SK-N-SH (cell line): ENCODE measurements at regions not wholly inside any gene's neighbourhood (a gene's known extent, or its start where the extent isn't known, plus 50 kb on each side); places are given as distances from the start of the nearest gene placed in this dataset.

Experiments
- CTCF ChIA-PET: fragments of 300-600, 350-600 bp; formaldehyde crosslinking; extraction: SDS; loops from one replicate; lab custom pipeline; 2021; lab: Yijun Ruan, JAX
- POLR2A ChIA-PET: fragments of 350-600 bp; sonication (Branson Sonifier 250); formaldehyde crosslinking; extraction: SDS; loops from one replicate; lab custom pipeline; 2020; ENCODE audit warnings: antibody characterized with exemption, inconsistent platforms; lab: Yijun Ruan, JAX
- DNase-seq: peaks from one replicate; pipeline ENCODE4 v3.0.0; 2012
- H2AFZ ChIP-seq: fragments of 200-600 bp; sonication (generic); 2 replicates; pipeline ENCODE4 v1.8.1; 2016; ENCODE audit warnings: antibody characterized with exemption, mild to moderate bottlenecking, low read depth
- H3F3A ChIP-seq: fragments of 200-600 bp; sonication (generic); replicated peaks from 2 replicates; pipeline ENCODE3; 2016; ENCODE audit warnings: antibody characterized with exemption, mild to moderate bottlenecking; ENCODE audit not compliant: insufficient read depth
- H3K27ac ChIP-seq, 2 experiments: fragments of 200-500 bp in 1 of 2; fragments of 200-600 bp in 1 of 2; sonication (Bioruptor generic) in 1 of 2; sonication (generic), shearing (Covaris generic) in 1 of 2; 2 replicates each; pipeline versions ENCODE4 v1.5.1 to v1.6.1; 2014 to 2016; ENCODE audit warnings: low read depth in 2 of 2, inconsistent platforms in 1 of 2, low read length in 1 of 2, mild to moderate bottlenecking in 1 of 2, mixed read lengths in 1 of 2
- H3K27me3 ChIP-seq: fragments of 200-600 bp; sonication (generic), shearing (Covaris generic); 2 replicates; pipeline ENCODE4 v1.6.1; 2016; ENCODE audit warnings: mixed run types; ENCODE audit not compliant: insufficient read depth
- H3K36me3 ChIP-seq, 2 experiments: fragments of 200-500 bp in 1 of 2; fragments of 200-600 bp in 1 of 2; sonication (Bioruptor generic) in 1 of 2; sonication (generic) in 1 of 2; replicated peaks in 1 of 2; 2 replicates each; pipeline versions ENCODE3 to v1.5.1; 2014 to 2016; ENCODE audit warnings: low read length in 1 of 2, mild to moderate bottlenecking in 1 of 2; ENCODE audit not compliant: insufficient read depth in 2 of 2, control insufficient read depth in 1 of 2
- H3K4me1 ChIP-seq, 2 experiments: fragments of 200-500 bp in 1 of 2; fragments of 200-600 bp in 1 of 2; sonication (Bioruptor generic) in 1 of 2; sonication (generic), shearing (Covaris generic) in 1 of 2; 2 replicates each; pipeline versions ENCODE4 v1.5.1 to v1.6.1; 2014 to 2016; ENCODE audit warnings: low read depth in 1 of 2, low read length in 1 of 2, mixed run types in 1 of 2; ENCODE audit not compliant: insufficient read depth in 2 of 2, control insufficient read depth in 1 of 2
- H3K4me2 ChIP-seq: fragments of 200-600 bp; sonication (generic), shearing (Covaris generic); 2 replicates; pipeline ENCODE4 v1.6.1; 2017; ENCODE audit warnings: mixed run types
- H3K4me3 ChIP-seq, 2 experiments: fragments of 200-500 bp in 1 of 2; fragments of 200-600 bp in 1 of 2; sonication (Bioruptor generic) in 1 of 2; sonication (generic), shearing (Covaris generic) in 1 of 2; 2 replicates each; pipeline versions ENCODE4 v1.5.1 to v1.8.1; 2014 to 2016; ENCODE audit warnings: low read depth in 2 of 2, inconsistent platforms in 1 of 2, low read length in 1 of 2, mild to moderate bottlenecking in 1 of 2, mixed read lengths in 1 of 2, moderate library complexity in 1 of 2
- H3K79me2 ChIP-seq: fragments of 200-600 bp; sonication (generic); 2 replicates; pipeline ENCODE4 v1.8.1; 2017; ENCODE audit warnings: mild to moderate bottlenecking; ENCODE audit not compliant: insufficient read depth
- H3K9ac ChIP-seq: fragments of 200-600 bp; sonication (generic); 2 replicates; pipeline ENCODE4 v1.6.1; 2017; ENCODE audit warnings: mixed run types
- H3K9me2 ChIP-seq: fragments of 200-600 bp; sonication (generic); 2 replicates; pipeline ENCODE4 v1.6.1; 2017; ENCODE audit warnings: mixed run types
- H3K9me3 ChIP-seq: fragments of 200-600 bp; sonication (generic); 2 replicates; pipeline ENCODE4 v1.6.1; 2017; ENCODE audit warnings: mixed run types, mild to moderate bottlenecking, moderate library complexity
- H4K20me1 ChIP-seq: fragments of 200-600 bp; sonication (generic); 2 replicates; pipeline ENCODE4 v1.6.1; 2017; ENCODE audit warnings: mild to moderate bottlenecking, mixed run types; ENCODE audit not compliant: insufficient read depth
- CHD2 ChIP-seq: fragments of 150-350 bp; IDR thresholded peaks from 2 replicates; pipeline ENCODE4 v1.6.1; 2018; ENCODE audit warnings: low read length; ENCODE audit not compliant: partially characterized antibody
- ELF1 ChIP-seq: IDR thresholded peaks from 2 replicates; pipeline ENCODE4 v1.4.0; 2012
- EP300 ChIP-seq, 2 experiments: IDR thresholded peaks; 2 replicates each; pipeline versions ENCODE4 v1.4.0 to v1.6.1; 2012; ENCODE audit warnings: borderline replicate concordance in 1 of 2, low read depth in 1 of 2, low read length in 1 of 2
- FOXJ3 ChIP-seq: sonication (generic); formaldehyde crosslinking; IDR thresholded peaks from 2 replicates; pipeline ENCODE4 v1.5.1; 2020; ENCODE audit warnings: mild to moderate bottlenecking, missing genetic modification reagents
- GABPA ChIP-seq: IDR thresholded peaks from 2 replicates; pipeline ENCODE4 v1.4.0; 2012; ENCODE audit warnings: low read depth, mild to moderate bottlenecking
- GATA2 ChIP-seq: sonication (generic); formaldehyde crosslinking; IDR thresholded peaks from 2 replicates; pipeline ENCODE4 v1.5.0; 2020; ENCODE audit warnings: mild to moderate bottlenecking, missing genetic modification reagents
- MXI1 ChIP-seq: IDR thresholded peaks from 2 replicates; pipeline ENCODE4 v1.6.1; 2012; ENCODE audit warnings: mild to moderate bottlenecking, low read depth, low read length, improper control_type of control experiment
- RAD21 ChIP-seq: IDR thresholded peaks from 2 replicates; pipeline ENCODE4 v1.6.1; 2012; ENCODE audit warnings: mild to moderate bottlenecking, low read length
- SMC3 ChIP-seq: IDR thresholded peaks from 2 replicates; pipeline ENCODE4 v1.6.1; 2012; ENCODE audit warnings: low read depth, low read length, improper control_type of control experiment
- TAF1 ChIP-seq: IDR thresholded peaks from 2 replicates; pipeline ENCODE4 v1.6.1; 2012; ENCODE audit warnings: low read depth, mild to moderate bottlenecking, low read length, moderate library complexity, borderline replicate concordance
- YY1 ChIP-seq: IDR thresholded peaks from 2 replicates; pipeline ENCODE4 v1.4.0; 2012; ENCODE audit warnings: low read depth, mild to moderate bottlenecking
- WGBS: methylation state at CpG from one replicate; pipeline ENCODE4 v1.1.6; 2017; ENCODE audit warnings: low lambda C conversion rate; 5-methylcytosine and 5-hydroxymethylcytosine counted together
- TF ChIP-seq, protein P1 (sequence below): IDR thresholded peaks from 2 replicates; pipeline ENCODE4; 2012
- TF ChIP-seq, protein P2 (sequence below): IDR thresholded peaks from 2 replicates; pipeline ENCODE4 v1.6.1; 2012; ENCODE audit warnings: mild to moderate bottlenecking, low read depth, low read length, moderate library complexity
- TF ChIP-seq, protein P3 (sequence below): fragments of 150-350 bp; IDR thresholded peaks from 2 replicates; pipeline ENCODE4 v1.6.1; 2016; ENCODE audit warnings: mild to moderate bottlenecking, low read depth, low read length
- TF ChIP-seq, protein P4 (sequence below): IDR thresholded peaks from 2 replicates; pipeline ENCODE4 v1.4.0; 2012; ENCODE audit warnings: low read depth

DNA sequence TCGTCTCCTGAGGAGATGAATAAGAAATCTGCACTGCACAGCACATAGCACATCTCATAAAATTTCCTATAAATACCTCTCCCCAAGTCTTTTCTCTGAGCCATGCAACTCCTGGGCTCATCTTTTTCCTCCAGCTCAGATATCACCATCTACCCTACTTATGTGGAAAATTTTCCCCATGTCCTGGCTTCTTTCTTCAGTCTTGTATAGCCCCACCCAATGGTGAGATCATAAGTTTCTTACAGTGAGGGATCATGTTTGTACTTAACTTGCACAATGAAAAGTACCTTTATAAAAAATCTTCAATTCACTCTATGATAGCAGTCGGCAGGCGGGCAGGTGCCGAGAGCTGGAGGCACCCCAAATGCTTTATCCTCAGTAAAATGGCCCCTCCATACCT lies 198.6 kb upstream of the S100G start (continued):
- no peak for TF ChIP-seq SMC3
- no peak for TF ChIP-seq FOXJ3 (CRISPR knock-in tag)
- no peak for TF ChIP-seq GABPA
- TF ChIP-seq, protein P1, sequence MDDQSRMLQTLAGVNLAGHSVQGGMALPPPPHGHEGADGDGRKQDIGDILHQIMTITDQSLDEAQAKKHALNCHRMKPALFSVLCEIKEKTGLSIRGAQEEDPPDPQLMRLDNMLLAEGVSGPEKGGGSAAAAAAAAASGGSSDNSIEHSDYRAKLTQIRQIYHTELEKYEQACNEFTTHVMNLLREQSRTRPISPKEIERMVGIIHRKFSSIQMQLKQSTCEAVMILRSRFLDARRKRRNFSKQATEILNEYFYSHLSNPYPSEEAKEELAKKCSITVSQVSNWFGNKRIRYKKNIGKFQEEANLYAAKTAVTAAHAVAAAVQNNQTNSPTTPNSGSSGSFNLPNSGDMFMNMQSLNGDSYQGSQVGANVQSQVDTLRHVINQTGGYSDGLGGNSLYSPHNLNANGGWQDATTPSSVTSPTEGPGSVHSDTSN: no peak

DNA sequence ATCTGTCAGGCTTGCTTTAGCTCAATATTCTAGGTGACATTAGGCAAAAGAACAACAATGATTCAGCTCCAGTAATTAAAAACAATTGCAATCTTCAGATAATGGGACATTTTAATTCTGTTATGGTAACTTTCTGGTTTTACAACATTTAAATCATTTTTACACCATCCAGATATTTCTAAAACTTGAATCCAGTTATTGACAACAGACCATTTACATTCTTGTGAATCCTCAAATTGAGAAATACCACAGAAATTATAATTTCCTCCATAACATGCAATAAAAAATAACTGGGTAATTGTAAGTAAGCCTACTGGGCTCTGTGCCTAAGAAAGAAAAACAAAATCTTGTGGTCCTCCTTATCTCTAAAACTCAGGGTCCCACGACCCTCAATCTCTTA lies 195.0 kb upstream of the S100G start:
- no peak overlapping the region for H3K4me3 ChIP-seq
- H4K20me1 ChIP-seq: no peaks in the 10 kb centered on the region
- no peaks in the 10 kb centered on the region for H3K36me3 ChIP-seq
- ChIA-PET CTCF (no interaction called here), POLR2A (no interaction called here)
- H3K9me2 ChIP-seq: no peaks in the 10 kb centered on the region
- no peak overlapping the region for H2AFZ ChIP-seq
- 40% methylated on average over 1 of the region's 1 CpG for WGBS
- DNase-seq: no peak
- no peaks in the 10 kb centered on the region for H3K9me3 ChIP-seq
- peaks cover 0 to 2% of the 10 kb centered on the region in 2 experiments; a peak in 1 of 4 replicates for H3K4me1 ChIP-seq
- no peak overlapping the region for H3K4me2 ChIP-seq
- no peaks in the 10 kb centered on the region for H3K27me3 ChIP-seq
- H3K79me2 ChIP-seq: no peaks in the 10 kb centered on the region
- H3K9ac ChIP-seq: no peak overlapping the region
- no peak overlapping the region for H3K27ac ChIP-seq
- TF ChIP-seq YY1: no peak
- no peak for TF ChIP-seq RAD21
- TF ChIP-seq GATA2: no peak
- TF ChIP-seq, protein P2, sequence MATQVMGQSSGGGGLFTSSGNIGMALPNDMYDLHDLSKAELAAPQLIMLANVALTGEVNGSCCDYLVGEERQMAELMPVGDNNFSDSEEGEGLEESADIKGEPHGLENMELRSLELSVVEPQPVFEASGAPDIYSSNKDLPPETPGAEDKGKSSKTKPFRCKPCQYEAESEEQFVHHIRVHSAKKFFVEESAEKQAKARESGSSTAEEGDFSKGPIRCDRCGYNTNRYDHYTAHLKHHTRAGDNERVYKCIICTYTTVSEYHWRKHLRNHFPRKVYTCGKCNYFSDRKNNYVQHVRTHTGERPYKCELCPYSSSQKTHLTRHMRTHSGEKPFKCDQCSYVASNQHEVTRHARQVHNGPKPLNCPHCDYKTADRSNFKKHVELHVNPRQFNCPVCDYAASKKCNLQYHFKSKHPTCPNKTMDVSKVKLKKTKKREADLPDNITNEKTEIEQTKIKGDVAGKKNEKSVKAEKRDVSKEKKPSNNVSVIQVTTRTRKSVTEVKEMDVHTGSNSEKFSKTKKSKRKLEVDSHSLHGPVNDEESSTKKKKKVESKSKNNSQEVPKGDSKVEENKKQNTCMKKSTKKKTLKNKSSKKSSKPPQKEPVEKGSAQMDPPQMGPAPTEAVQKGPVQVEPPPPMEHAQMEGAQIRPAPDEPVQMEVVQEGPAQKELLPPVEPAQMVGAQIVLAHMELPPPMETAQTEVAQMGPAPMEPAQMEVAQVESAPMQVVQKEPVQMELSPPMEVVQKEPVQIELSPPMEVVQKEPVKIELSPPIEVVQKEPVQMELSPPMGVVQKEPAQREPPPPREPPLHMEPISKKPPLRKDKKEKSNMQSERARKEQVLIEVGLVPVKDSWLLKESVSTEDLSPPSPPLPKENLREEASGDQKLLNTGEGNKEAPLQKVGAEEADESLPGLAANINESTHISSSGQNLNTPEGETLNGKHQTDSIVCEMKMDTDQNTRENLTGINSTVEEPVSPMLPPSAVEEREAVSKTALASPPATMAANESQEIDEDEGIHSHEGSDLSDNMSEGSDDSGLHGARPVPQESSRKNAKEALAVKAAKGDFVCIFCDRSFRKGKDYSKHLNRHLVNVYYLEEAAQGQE: no peak
- no peak for TF ChIP-seq TAF1
- TF ChIP-seq, protein P1: no peak
- no peak for TF ChIP-seq CHD2
- TF ChIP-seq ELF1: no peak
- TF ChIP-seq EP300 (IDR thresholded peaks at IDR 0.05; ENCODE audit: borderline replicate concordance in 1 of 2, low read depth in 1 of 2, low read length in 1 of 2): no peak
- TF ChIP-seq, protein P3, sequence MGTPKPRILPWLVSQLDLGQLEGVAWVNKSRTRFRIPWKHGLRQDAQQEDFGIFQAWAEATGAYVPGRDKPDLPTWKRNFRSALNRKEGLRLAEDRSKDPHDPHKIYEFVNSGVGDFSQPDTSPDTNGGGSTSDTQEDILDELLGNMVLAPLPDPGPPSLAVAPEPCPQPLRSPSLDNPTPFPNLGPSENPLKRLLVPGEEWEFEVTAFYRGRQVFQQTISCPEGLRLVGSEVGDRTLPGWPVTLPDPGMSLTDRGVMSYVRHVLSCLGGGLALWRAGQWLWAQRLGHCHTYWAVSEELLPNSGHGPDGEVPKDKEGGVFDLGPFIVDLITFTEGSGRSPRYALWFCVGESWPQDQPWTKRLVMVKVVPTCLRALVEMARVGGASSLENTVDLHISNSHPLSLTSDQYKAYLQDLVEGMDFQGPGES: no peak
- TF ChIP-seq, protein P4, sequence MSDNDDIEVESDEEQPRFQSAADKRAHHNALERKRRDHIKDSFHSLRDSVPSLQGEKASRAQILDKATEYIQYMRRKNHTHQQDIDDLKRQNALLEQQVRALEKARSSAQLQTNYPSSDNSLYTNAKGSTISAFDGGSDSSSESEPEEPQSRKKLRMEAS: no peak
- TF ChIP-seq MXI1: no peak
- H3F3A ChIP-seq: no peaks in the 10 kb centered on the region
